BJ (cell line): ENCODE measurements at regions not wholly inside any gene's neighbourhood (a gene's known extent, or its start where the extent isn't known, plus 50 kb on each side); places are given as distances from the start of the nearest gene placed in this dataset.

ENCODE experiments used
- CTCF ChIA-PET: fragments of 350-600 bp; formaldehyde crosslinking; extraction: SDS; loops from one replicate; lab custom pipeline; 2021; ENCODE audit warnings: antibody characterized with exemption, inconsistent platforms; lab: Yijun Ruan, JAX
- POLR2A ChIA-PET: fragments of 300-600 bp; sonication (Branson Sonifier 250); formaldehyde crosslinking; extraction: SDS; loops from one replicate; lab custom pipeline; 2021; ENCODE audit warnings: antibody characterized with exemption; lab: Charles Lee
- DNase-seq: peaks from one replicate; pipeline ENCODE4 v3.0.0-alpha.2; 2011; ENCODE audit warnings: low read depth
- H3K27me3 ChIP-seq: 2 replicates; pipeline ENCODE4 v1.6.0; 2011; ENCODE audit warnings: low read length; ENCODE audit not compliant: control insufficient read depth, insufficient read depth
- H3K36me3 ChIP-seq: 2 replicates; pipeline ENCODE4 v1.5.1; 2011; ENCODE audit warnings: low read length; ENCODE audit not compliant: control insufficient read depth, insufficient read depth
- H3K4me3 ChIP-seq: 2 replicates; pipeline ENCODE4 v1.5.1; 2011; ENCODE audit warnings: low read depth, mild to moderate bottlenecking, control low read depth, low read length
- CTCF ChIP-seq: IDR thresholded peaks from 2 replicates; pipeline ENCODE4 v1.5.1; 2011; ENCODE audit warnings: low read depth, mild to moderate bottlenecking, control low read depth, inconsistent platforms, low read length, moderate library complexity; ENCODE audit not compliant: insufficient read depth

- POLR2A ChIA-PET, result no interaction called here
- TF ChIP-seq CTCF, result no peak
- H3K36me3 ChIP-seq, result no peaks in the 10 kb centered on the region
- H3K4me3 ChIP-seq, result no peak overlapping the region
- H3K27me3 ChIP-seq, result no peaks in the 10 kb centered on the region
- CTCF ChIA-PET, result interaction anchor here (0.6 kb wide), 1 partner anchor 896 kb away, joined by 3 read pairs; no protein-coding TSS in a partner anchor
- no peak for DNase-seq
These were observed 615.3 kb upstream of the BTBD3 start for GRCh38 chr20:11302436-11302835.

GRCh38 chr20:11304795-11305194 lies 612.9 kb upstream of the BTBD3 start:
- ChIA-PET CTCF (interaction anchor here (1.0 kb wide), 1 partner anchor 12 kb away, joined by 4 read pairs; no protein-coding TSS in a partner anchor), POLR2A (no interaction called here)
- no peak for DNase-seq
- H3K36me3 ChIP-seq, result no peaks in the 10 kb centered on the region
- TF ChIP-seq CTCF, result no peak
- no peak overlapping the region for H3K4me3 ChIP-seq
- no peaks in the 10 kb centered on the region for H3K27me3 ChIP-seq

GRCh38 chr20:11305406-11305805 lies 612.3 kb upstream of the BTBD3 start:
- no peak overlapping the region for H3K4me3 ChIP-seq
- H3K36me3 ChIP-seq, result no peaks in the 10 kb centered on the region
- ChIA-PET CTCF (interaction anchor here (1.0 to 1.3 kb wide), 2 partner anchors 13 to 238 kb away, joined by 4 to 5 read pairs; no protein-coding TSS in a partner anchor), POLR2A (interaction anchor here (0.6 kb wide), 1 partner anchor 724 kb away, joined by 3 read pairs; no protein-coding TSS in a partner anchor)
- no peak for DNase-seq
- no peaks in the 10 kb centered on the region for H3K27me3 ChIP-seq
- no peak for TF ChIP-seq CTCF

GRCh38 chr20:11311659-11312224 lies 606.0 kb upstream of the BTBD3 start:
- no peak overlapping the region for H3K4me3 ChIP-seq
- H3K27me3 ChIP-seq, result no peaks in the 10 kb centered on the region
- no peak for TF ChIP-seq CTCF
- POLR2A ChIA-PET, result no interaction called here
- DNase-seq, result no peak
- CTCF ChIA-PET, result interaction anchor here (0.6 to 0.7 kb wide), 2 partner anchors 9 to 214 kb away, joined by 3 to 4 read pairs; no protein-coding TSS in a partner anchor
- H3K36me3 ChIP-seq, result no peaks in the 10 kb centered on the region

- POLR2A ChIA-PET, result no interaction called here
- CTCF ChIA-PET, result no interaction called here
- Histone ChIP-seq H3K27me3 (no peaks in the 10 kb centered on the region), H3K4me3 (no peak overlapping the region), H3K36me3 (no peaks in the 10 kb centered on the region)
- no peak for TF ChIP-seq CTCF
- no peak for DNase-seq
These were observed 602.2 kb upstream of the BTBD3 start for GRCh38 chr20:11315525-11315924.
